NCI-H345 (cell line): ENCODE measurements at regions not wholly inside any gene's neighbourhood (a gene's known extent, or its start where the extent isn't known, plus 50 kb on each side); places are given as distances from the start of the nearest gene placed in this dataset.

Source experiments
- DNase-seq: peaks from one replicate; lab custom pipeline; 2025; lab: John Stamatoyannopoulos, UW

DNA sequence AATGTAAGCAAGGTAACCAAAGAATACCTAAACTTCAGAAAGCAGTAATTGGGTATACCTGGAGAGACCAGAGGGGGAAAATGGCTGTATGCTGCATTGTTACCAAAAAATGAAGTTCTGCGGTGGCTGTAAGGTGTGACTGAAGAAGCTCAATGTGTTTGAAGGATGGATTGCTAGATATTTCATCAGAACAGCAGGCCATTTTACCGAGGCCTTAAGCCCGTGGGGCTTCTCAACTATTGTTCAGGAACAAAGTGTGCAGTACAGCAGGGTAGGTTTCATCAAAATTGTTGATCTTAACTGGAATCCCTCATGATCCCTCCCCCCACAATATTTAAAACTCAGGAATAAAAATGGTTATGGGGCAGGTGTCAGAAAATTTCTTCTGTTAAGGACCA is 204.0 kb upstream of the GHITM start:
- no peak for DNase-seq

DNA sequence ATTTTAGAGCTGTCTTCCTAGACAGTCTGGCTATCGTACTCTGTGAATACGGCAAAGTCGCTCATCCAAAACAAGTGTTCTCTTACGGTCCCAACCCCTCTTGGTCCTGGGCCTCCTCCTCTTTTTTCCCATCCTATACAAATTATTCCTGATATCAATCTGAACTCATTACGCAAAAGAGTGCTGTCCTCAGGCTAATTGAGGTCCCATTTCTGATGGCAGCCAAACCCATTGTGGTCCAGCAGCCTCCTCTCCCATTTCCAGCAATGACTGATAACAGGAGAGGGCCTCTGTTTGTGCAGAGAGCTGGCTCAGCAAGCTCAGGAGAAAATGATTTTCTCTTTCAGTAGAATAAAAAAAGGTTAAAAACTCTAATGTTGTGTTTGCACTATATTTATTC is 203.4 kb upstream of the GHITM start:
- no peak for DNase-seq

- no peak for DNase-seq
Observed at GRCh38 chr10:83937161-83937560, 202.1 kb upstream of the GHITM start.

GRCh38 chr10:83937826-83938225 is 201.5 kb upstream of the GHITM start:
- DNase-seq, result no peak

GRCh38 chr10:83941189-83941588 is 198.1 kb upstream of the GHITM start:
- no peak for DNase-seq

GRCh38 chr10:83942410-83942809 is 196.9 kb upstream of the GHITM start:
- no peak for DNase-seq

DNA sequence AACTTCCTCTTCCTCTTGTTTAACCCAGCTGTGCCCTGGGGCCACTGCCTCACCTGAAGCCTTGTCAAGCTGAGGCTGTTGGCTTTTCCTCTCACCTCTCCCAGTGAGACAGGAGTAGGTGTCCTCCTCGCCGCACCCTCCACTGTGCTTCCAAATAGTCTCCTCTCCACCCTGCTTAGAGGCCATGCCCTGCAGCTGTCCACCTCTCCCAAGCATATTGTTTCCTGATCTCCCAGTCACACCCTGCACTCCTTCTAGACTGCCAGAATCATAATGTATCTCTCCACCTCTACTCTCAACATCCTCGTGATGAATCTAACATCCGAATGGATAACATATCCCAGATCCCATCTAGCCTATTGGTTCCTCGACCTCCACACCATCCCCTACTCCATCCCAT is 196.3 kb upstream of the GHITM start:
- DNase-seq, result no peak

GRCh38 chr10:83943920-83944319 is 195.4 kb upstream of the GHITM start:
- no peak for DNase-seq

DNA sequence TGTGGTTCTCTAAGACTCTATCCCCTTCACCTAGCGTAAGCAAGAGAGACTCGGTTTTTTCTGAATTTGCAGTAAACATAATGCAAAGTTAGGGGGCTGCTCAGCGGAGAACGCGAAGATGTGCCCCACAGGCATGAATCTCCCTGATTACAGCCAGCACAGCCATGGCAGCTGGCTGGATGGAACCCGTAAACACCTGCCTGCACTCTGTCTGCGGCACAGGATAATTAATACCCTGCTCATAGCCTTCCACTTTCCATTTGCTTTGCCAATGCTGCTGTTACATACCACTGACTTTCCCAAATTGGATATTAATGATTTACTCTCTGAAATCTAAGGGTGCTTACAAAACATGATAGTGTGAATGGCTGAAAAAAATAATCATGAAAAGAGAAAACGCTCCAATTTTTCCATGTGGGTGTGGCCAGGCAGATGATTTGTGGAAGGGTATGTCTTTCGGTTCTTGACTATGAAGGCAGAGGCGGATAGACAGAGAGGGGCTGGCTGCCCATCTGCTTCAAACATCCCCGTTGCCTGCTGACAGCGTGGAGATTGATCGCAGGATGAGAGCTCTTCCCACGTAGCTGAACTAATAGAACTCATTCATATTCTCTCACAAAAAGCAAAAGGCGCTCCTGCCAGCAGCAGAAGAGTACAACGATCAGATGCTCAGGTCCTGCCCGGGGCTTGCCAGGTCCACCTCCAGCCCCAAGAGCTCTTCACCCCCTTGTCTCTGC is 193.2 kb upstream of the GHITM start:
- DNase-seq, result peak; percentile 52

GRCh38 chr10:83952314-83952713 is 187.0 kb upstream of the GHITM start:
- DNase-seq, result no peak

DNA sequence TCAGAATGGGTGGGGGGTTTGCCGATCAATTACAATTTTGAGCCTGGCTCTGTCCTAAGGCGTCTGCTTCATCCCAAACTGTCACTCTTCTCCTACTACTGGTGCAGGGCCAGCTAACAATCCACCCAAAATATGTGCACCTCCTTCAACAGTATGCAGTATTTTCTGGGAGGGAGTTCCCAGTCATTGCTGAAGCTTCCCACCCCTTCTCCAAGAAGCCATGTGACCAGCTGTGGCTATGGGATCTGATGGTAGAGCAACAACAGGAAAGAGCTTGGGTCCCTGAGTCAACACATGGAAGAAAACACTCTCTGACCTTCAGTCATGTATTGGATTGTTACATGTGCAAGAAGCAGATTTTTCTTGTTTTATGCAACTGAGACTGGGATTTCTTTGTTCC is 185.7 kb upstream of the GHITM start:
- DNase-seq, result no peak

DNA sequence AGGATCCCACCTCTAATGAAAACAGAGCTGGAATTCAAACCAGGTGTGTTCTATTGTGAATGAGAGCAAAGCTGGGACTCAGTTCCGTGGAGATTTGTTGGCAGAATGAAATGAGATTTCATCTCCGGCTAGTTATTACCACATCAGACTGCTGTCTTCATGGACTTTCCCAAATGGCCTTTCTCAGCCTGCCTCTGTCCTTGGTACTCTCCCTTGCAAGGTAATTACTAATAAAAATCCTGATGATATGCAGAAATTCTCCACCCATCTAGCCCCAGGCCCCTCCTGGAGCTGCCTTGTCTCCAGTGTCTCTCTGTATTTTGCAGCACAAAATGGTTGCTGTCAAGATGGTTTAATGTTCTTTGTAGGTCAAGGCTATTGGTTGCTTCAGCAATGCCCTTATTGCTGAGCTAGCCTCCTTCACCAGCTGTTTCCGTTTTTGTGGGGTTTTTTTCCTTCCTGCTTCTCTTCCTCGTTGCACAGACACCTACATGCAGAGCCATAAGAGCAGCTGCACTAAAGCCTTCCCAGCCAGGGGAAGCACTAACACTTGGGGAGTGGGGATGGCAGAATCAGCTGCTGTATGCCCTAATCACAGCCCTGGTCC is 185.0 kb upstream of the GHITM start:
- no peak for DNase-seq

GRCh38 chr10:83955406-83955805 is 183.9 kb upstream of the GHITM start:
- DNase-seq, result no peak

DNA sequence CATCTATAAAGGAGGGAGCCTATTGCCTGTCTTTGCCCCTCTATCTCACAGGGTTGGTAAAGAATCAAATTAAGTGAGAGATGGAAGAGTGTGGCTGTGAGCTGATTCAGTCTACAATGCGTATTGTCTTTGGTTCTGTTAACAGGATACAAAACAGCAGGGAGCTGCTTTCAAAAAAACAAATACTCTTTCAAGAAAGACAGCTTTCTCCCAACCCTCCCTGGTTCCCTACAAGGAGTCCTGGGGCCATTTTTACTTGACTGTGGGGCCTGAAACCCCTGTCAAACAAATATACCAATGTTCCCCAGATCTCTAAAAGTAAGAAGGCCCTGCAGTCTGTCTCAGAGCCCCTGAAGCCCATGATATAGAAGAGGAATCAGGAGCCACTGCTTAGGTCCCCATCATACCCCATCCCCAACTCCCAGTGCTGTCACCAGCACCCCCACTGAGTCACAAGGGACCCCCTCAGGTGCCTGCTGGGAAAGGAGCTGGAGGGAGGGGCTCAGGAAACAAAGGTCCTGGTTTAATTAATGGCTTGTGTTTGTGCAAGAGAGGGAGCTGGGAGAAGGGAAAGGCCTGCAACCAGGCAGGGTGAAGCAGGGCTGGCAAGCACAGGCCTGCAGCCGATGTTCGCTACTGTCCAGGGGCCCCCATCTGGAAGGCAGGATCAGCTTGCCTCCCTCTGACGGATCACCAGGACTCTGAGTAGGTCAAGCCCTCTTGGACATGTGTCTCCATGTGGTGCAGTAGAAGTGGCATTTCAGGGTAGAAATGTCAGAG is 182.0 kb upstream of the GHITM start:
- DNase-seq, result no peak

- DNase-seq, result no peak
Observed at GRCh38 chr10:83959328-83959727, 180.0 kb upstream of the GHITM start.

GRCh38 chr10:83960125-83960524 is 179.2 kb upstream of the GHITM start:
- no peak for DNase-seq

DNA sequence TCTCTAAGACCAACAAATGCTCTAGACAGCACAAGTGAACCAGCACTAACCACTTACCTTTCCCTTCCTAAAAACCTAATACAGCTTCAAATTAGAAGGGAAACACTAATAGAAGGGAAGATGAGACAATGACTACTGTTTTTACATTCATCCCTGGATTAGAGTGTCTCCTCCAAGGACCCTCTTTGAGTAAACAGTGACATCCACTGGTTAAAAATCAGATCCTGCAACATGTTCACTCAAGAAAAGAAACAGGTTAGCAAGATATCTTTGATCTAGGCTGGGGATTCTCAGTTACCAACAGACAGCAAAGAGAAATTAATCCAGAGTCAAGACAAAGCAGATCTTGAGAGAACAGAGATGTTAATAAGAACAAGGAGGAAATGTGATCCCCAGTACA is 177.7 kb upstream of the GHITM start:
- DNase-seq, result no peak

DNA sequence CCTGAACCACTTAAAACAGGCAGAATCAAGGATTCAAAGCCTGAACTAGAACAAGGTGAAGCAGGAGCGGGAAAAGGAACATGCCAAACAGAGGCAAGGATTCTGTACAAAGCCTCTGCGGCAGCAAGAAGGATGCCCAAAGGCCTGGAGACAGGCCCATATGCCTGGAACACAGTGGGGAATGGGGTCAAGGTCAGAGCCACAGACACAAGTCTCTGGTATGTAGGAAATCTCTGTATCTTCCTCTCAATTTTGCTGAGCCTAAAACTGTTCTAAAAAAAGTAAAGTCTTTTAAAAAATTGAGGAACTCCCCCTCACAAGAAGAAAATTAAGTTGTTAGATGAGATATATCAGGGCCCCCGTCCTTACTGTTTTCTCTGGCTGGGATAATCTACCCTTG is 175.9 kb upstream of the GHITM start:
- no peak for DNase-seq

- DNase-seq, result no peak
Observed at GRCh38 chr10:83965473-83965872, 173.8 kb upstream of the GHITM start.

DNA sequence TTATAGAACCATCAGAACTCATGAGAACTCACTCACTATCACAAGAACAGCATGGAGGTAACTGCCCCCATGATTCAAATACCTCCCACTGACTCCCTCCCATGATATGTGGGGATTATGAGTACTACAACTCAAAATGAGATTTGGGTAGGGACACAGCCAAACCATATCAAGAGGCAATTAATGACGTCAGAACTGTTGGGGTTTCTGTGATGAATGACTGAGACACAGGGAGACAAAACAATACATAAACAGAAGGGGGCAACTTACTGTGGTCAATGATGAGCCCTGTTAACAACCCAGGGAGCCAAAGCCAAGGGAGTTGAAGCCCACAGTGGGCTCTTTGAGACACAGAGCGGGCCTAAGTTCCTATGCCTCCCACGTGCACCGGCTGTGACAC is 171.3 kb upstream of the GHITM start:
- no peak for DNase-seq

DNA sequence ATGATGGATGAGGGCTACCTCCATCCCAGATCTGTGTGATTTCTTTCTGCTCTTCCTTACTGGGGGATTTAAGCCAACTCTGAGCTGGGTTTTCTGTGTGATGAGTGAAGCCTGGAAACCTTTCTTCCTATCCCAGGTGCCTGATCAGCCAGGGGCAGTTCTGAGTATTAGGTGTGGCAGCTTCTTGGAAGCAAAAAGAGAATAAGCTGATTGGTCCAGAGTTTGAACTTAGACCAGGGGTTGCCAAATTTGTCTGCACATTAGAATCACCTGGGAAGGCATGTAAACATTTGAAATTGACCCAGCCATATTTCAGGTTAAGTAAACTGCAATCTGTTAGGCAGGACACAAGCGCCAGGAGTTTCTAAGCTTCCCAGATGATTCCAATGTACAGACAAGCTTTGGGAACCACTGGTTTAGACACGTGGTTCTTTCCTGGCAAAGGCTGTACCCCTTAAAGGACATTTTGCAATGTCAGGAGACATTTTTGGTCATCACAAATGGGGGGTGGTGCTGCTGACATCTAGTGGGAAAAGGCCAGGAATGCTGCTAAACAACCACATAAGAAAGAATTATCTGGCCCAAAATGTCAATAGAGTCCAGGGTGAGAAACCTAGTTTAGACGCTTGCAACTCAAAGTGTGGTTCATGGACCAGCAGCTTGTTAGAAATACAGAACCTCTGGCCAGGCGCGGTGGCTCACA is 160.5 kb upstream of the GHITM start:
- no peak for DNase-seq

DNA sequence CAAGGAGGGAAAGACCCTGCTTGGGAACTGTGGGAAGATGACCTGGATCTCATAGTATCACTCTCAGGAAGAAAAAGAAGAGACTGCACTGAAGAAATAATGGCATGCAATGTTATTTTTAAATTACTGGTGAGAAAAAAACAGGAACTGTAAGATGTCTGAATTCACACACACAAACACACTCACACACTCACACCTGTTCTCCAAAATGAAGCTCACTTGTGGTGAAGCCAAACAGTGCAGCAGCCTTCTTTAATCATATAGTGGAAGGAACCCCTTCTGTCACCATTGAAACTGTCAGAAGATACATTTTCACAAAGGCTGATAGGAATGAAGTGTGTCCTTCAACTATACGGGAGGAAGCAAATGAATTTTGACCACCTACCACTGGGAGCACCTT is 156.5 kb upstream of the GHITM start:
- DNase-seq, result no peak
